Jurkat, Clone E6-1 (cell line): ENCODE measurements at regions not wholly inside any gene's neighbourhood (a gene's known extent, or its start where the extent isn't known, plus 50 kb on each side); places are given as distances from the start of the nearest gene placed in this dataset.

ENCODE experiments used
- DNase-seq: peaks from one replicate; pipeline ENCODE4 v3.0.0-alpha.2; 2011; ENCODE audit warnings: low read depth, low spot score
- H3K4me3 ChIP-seq: 2 replicates; pipeline ENCODE4 v1.5.1; 2011; ENCODE audit warnings: mild to moderate bottlenecking, low read length, control low read depth, moderate library complexity

DNA sequence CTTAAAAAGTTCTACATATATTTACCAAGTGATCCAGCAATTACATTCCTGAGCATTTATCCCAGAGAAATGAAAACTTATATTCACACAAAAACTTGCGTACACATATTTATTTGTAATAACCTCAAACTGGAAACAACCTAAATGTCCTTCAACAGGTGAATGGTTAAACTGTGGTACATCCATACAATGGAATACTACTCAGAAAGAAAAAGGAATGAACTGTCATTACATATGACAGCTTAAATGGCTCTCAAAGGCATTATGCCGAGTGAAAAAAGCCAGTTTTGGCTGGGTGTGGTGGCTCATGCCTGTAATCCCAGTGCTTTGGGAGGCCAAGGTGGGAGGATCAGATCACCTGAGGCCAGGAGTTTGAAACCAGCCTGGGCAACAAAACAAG is 79.1 kb upstream of the DYNC1I2 start:
- DNase-seq = no peak
- no peak overlapping the region for H3K4me3 ChIP-seq

DNA sequence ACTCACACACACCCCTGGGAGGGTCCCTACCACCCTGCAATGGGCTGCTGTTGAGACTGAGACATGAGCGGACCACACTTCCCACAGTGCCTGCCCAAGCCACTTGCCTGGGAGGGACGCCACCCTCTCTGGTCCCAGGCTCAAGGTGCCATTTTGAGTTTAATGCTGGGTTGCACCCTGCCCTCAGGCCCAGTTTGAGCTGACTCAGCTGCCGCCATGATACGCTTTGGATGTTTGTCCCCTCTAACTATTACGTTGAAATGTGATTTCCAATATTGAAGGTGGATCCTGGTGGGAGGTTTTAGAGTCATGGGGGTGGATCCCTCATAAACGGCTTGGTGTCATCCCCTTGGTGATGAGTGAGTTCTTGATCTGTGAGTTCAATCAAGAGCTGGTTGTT is 76.4 kb upstream of the DYNC1I2 start:
- no peak overlapping the region for H3K4me3 ChIP-seq
- no peak for DNase-seq

DNA sequence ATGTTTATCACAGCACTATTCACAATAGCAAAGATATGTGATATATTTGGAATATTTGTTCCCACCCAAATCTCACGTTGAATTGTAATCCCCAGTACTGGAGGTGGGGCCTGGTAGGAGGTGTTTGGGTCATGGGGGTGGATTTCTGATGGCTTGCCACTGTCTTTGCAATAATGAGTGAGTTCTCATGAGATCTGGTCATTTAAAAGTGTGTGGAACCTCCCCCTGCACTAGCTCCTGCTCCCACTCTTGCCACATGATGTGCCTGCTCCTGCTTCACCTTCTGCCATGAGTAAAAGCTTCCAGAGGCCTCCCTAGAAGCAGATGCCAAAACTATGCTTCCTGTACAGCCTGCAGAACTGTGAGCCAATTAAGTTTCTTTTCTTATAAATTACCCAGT is 72.2 kb upstream of the DYNC1I2 start:
- H3K4me3 ChIP-seq = no peak overlapping the region
- DNase-seq = no peak

DNA sequence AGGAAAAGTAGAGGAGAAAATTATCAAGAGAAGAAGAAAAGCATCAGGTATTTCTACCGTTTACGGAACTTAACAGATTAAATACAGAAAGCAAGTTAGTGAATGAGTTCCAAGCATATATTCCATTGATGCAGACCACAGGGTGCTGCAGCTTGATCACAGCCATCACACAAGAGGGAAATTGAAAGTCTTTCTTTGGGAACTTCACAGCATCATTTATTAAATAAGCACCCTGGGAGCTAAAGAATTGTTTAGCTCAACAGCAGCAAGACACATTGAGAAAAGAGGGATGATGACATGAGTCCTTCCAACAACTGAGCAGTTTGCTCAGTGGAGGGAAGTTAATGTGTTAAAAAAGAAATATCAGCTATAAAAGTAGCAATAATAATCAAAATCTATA is 69.3 kb upstream of the DYNC1I2 start:
- DNase-seq = no peak
- H3K4me3 ChIP-seq = no peak overlapping the region

DNA sequence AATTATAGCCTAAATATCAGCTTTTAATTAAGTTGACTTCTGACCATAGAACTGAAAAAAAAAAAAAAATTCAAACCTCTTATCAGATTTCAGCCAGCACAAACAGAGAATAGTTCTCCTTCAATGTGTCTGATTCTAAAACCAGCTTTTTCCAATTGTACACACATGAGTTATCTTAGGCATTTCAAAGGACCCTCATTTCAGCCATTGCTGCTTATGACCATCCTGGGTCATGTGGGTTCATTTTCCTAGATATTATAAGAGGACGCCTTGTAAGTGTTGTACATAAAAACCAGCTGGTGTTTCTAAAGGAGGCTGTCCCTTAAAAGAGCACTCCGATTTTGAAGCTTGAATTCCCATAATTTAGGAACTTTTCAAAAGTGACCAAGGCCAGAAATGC is 62.3 kb upstream of the DYNC1I2 start:
- DNase-seq = no peak
- H3K4me3 ChIP-seq = no peak overlapping the region

DNA sequence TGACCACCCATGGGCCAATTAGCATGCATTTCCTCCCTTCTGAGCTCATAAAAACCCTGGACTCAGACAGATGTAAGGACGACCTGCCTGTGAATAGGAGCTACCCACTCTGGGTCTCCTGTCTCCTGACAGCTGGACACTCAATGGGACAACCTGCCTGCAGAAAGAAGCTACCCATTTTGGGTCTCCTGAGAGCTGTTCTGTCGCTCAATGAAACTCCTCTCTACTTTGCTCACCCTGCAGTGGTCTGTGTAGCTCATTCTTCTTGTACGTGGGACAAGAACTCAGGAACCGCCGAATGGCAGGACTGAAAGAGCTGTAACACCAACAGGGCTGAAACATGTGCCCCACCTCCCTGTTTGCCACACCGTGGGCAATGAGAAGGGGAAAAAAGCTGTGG is 60.3 kb upstream of the DYNC1I2 start:
- DNase-seq = no peak
- H3K4me3 ChIP-seq = no peak overlapping the region

DNA sequence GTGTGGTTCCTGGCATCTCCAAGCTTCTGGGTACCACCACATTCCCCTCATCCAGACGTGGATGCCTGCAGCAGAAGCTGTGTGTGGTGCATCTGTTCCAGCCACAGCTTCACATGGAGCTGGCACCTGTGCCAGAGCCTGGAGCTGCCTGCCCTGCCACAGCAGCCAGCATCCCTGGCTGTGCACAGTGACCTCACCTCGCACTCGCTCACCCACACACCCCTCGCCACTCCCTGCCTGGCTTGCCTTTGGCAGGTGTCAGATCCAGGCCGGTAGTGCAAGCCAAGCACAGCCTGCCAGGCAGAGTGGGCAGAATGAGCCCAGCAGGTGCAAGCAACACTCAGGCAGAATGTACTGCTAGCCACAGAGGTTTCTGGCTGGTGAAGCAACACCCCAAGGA is 59.9 kb upstream of the DYNC1I2 start:
- H3K4me3 ChIP-seq = no peak overlapping the region
- DNase-seq = no peak

DNA sequence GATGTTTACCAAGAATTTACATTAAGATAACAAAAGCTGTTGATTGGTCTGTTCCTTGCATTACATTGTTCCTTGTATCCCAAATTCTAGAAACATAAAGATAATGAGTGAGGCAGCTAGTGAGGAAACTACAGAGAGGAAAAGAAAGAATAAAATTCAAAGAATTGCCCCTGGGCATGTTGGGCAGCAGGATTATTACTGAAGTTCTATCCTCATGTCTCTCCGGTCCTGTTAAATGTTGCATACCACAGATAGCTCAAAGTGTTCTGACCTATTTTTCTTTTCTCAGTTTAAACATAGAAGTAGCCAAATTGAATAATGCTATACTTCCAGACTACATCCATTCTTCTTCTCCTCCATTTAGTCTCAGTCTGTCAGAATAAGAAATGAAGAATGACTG is 58.2 kb upstream of the DYNC1I2 start:
- H3K4me3 ChIP-seq = no peak overlapping the region
- no peak for DNase-seq

DNA sequence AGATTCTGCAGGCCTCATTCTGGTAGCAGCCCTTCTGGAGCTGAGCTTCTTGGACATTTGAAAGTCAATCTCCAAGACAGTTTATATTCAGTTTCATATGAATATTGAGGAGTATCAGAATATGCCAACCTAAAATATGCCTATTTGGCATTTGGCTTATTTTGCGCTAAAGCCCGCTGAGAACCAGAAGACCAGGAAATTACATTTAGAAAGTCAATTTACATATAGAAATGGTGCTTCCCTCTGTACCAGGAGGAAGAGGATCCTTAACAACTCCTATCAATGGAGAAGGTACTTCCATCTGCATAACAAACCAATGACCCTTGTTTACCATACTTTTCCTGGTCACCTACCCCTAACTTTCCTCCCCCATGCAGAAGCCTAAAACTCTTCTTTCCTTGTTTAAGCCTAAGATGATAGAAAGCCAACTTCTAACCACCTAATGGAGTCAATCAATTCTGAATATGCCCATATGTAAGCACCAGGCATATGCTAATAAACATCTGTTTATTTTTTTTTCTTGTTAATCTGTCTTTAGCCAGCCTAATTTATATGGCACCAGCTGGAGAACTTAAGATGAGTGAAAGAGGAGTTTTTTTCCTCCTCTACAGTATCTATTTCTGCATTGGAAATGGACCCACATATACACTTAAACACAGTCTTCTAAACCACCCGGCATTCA is 57.0 kb upstream of the DYNC1I2 start:
- DNase-seq = no peak
- no peak overlapping the region for H3K4me3 ChIP-seq

DNA sequence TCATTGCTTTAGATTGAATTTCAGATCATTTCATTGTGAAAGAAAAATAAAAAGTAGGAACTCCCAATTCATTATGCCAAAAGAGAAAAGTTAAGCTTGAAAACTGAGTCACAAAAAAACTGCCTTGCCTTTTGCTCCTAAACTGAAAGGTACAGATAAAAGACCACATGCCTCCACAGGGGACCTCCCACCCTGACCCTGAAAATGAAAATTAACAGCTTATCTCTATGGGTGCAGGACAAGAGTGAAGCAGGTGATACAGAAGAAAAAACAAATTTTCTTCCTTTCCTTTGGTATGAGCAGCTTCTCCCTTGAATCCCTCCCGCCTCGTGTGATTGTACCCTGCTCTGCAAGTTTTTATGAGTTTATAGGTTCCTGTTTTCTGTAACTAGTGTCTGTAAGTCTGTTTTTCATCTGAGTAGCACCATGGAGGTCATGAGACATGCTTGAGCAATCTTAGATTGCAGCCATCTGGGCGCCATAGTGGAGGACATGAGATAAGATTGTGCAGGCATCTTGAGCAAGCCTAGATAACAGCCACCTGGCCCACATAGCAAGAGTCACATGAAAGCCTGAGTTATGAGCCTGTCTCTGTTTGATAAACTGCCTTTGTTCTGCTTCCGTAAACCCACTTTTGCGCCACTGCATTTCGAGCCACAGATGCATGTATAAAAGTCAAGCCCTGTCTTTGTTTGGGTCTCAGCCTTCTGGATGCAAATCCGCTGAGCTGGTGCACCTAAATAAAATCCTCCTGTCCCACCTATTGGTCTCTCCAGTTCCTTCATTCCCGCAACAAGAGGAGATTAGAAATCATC is 56.2 kb upstream of the DYNC1I2 start:
- peak; percentile 6 for DNase-seq

More for the DNA sequence above, 56.2 kb upstream of the DYNC1I2 start:
- H3K4me3 ChIP-seq = no peak overlapping the region
